Stimulated activated CD4-positive, alpha-beta T cell treated with anti-CD3 and anti-CD28 coated beads, Interleukin-1b, Interleukin-23, amount 100 ng/mL, for 24 hours (primary cell): ENCODE measurements at regions not wholly inside any gene's neighbourhood (a gene's known extent, or its start where the extent isn't known, plus 50 kb on each side); places are given as distances from the start of the nearest gene placed in this dataset.
"Not testable (repeated sequence)": the region's sequence is repeated elsewhere in the genome, so short reads cannot be mapped to it uniquely, and the experiment has no call there.

Experiments
- DNase-seq, 4 experiments: peaks; one replicate each; pipeline ENCODE4 v3.0.0-alpha.2; 2020; ENCODE audit warnings: low read depth in 4 of 4, low spot score in 1 of 4

GRCh38 chr2:48043131-48043700, 136.9 kb upstream of the FBXO11 start:
- DNase-seq, result no peak

GRCh38 chr2:48043746-48044145, 137.4 kb upstream of the FBXO11 start:
- no peak for DNase-seq

GRCh38 chr2:48045613-48046012, 139.3 kb upstream of the FBXO11 start:
- DNase-seq, result no peak

- DNase-seq, result no peak
Observed at GRCh38 chr2:48048476-48049171, 142.3 kb upstream of the FBXO11 start.

- no peak for DNase-seq
Observed at GRCh38 chr2:48049371-48049770, 143.1 kb upstream of the FBXO11 start.

GRCh38 chr2:48050711-48051110, 144.4 kb upstream of the FBXO11 start:
- no peak for DNase-seq

- DNase-seq, result no peak
Observed at GRCh38 chr2:48059975-48060374, 153.7 kb upstream of the FBXO11 start.

- not testable (repeated sequence) for DNase-seq
Observed at GRCh38 chr2:48061656-48062055, 155.4 kb upstream of the FBXO11 start.

GRCh38 chr2:48065096-48065495, 158.8 kb upstream of the FBXO11 start:
- DNase-seq, result no peak

GRCh38 chr2:48066000-48066399, 159.7 kb upstream of the FBXO11 start:
- no peak for DNase-seq

- DNase-seq, result no peak
Observed at GRCh38 chr2:48069769-48070168, 163.5 kb upstream of the FBXO11 start.

- no peak for DNase-seq
Observed at GRCh38 chr2:48070415-48070814, 164.1 kb upstream of the FBXO11 start.

GRCh38 chr2:48072583-48072982, 166.3 kb upstream of the FBXO11 start:
- no peak for DNase-seq

- no peak for DNase-seq
Observed at GRCh38 chr2:48075631-48076030, 169.3 kb upstream of the FBXO11 start.

- no peak for DNase-seq
Observed at GRCh38 chr2:48080534-48081316, 174.4 kb upstream of the FBXO11 start.

GRCh38 chr2:48081317-48081628, 175.0 kb upstream of the FBXO11 start:
- DNase-seq, result no peak

- DNase-seq, result no peak
Observed at GRCh38 chr2:48085888-48086287, 179.6 kb upstream of the FBXO11 start.

- no peak for DNase-seq
Observed at GRCh38 chr2:48088994-48089393, 182.7 kb upstream of the FBXO11 start.

GRCh38 chr2:48089644-48090043, 183.3 kb upstream of the FBXO11 start:
- DNase-seq, result no peak

- no peak for DNase-seq
Observed at GRCh38 chr2:48092846-48093803, 186.8 kb upstream of the FBXO11 start.

- DNase-seq, result not testable (repeated sequence)
Observed at GRCh38 chr2:48096765-48097164, 190.5 kb upstream of the FBXO11 start.
